Globus pallidus (tissue), 1 donor: ENCODE measurements at regions not wholly inside any gene's neighbourhood (a gene's known extent, or its start where the extent isn't known, plus 50 kb on each side); places are given as distances from the start of the nearest gene placed in this dataset.

Source experiments
- DNase-seq: peaks from one replicate; pipeline ENCODE4 v3.0.0-alpha.2; 2015; ENCODE audit warnings: low spot score

DNA sequence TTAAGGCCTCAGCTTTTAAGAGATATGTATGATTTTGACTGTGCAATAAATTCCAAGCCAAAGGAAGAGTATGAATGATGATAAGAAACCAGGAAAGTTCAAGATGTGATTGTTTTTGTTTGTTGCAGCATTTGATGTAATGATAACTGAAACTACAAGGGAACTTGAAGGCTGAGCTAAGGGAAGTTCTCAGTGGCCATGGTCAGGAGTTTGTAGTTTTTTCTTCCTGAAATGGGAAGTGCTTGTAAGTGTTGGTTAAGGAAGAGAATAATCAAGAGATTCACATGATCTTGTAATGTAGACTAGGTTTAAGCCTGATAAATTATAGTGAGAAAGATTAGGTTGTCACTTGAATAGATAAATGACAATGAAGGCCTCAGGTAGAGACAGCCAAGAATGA, 53.4 kb downstream of the PTCHD4 start:
- peak; percentile 38 for DNase-seq

- no peak for DNase-seq
Observed at GRCh38 chr6:48048451-48049146, 62.4 kb downstream of the PTCHD4 start.

DNA sequence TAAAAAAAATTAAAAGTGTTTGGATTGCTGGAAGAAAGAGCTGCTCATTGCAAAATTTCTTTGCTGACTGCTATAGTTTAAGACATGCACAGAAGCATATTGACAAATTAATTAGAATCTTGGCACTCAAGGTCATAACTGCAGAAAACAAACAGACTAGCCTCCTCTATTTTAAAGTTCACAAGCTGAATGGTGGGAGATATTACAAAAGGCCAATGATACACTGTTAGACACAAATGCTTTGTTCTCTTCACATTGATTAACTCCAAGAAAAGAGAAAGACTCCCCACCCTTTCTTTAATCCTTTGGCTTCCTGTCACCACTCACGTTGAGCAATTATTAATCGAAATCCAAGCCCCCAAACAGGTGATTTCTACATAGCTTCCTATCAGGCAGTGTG, 69.1 kb downstream of the PTCHD4 start:
- DNase-seq = no peak

GRCh38 chr6:48037946-48038345, 73.1 kb downstream of the PTCHD4 start:
- DNase-seq = peak; percentile 25

GRCh38 chr6:48036316-48036715, 74.7 kb downstream of the PTCHD4 start:
- no peak for DNase-seq

GRCh38 chr6:48032151-48032550, 78.8 kb downstream of the PTCHD4 start:
- no peak for DNase-seq

DNA sequence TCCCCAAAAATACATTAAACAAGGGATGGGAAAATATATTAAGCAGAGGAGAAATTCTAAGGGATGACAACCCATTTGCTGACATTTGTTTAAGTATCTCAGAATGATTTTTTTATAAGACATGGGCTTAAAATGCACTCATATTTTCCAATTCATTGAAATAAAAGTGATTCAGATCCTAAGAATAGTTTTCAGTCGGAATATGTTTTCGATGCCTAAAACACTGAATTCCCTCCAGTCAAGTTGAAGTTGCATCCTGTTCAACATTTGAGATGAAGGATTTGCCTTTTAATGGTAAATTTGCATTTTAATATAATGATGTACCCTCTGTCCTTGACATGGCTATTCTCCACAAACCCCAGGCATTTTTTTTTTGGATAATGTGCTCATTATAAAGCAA, 79.3 kb downstream of the PTCHD4 start:
- DNase-seq = no peak

- DNase-seq = no peak
Observed at GRCh38 chr6:48027704-48028435, 83.1 kb downstream of the PTCHD4 start.

DNA sequence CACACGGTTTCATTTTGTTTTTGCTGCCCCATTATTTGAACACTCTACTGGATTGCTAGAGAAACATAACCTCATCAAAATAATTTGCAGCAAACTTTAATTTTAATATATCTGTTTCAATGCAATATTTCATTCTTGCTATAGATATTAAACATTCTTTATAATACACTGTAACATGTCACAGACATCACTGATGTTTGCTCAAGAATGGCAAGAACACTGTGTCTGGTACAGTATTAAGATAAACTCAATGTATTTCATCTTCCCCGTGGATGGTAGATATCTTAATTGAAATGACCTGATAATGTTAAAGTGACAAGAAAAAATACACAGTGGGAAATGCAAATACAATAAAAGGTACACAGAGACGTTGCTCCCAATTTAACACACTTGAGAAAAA, 86.0 kb downstream of the PTCHD4 start:
- no peak for DNase-seq

GRCh38 chr6:48021904-48022303, 89.1 kb downstream of the PTCHD4 start:
- DNase-seq = no peak

DNA sequence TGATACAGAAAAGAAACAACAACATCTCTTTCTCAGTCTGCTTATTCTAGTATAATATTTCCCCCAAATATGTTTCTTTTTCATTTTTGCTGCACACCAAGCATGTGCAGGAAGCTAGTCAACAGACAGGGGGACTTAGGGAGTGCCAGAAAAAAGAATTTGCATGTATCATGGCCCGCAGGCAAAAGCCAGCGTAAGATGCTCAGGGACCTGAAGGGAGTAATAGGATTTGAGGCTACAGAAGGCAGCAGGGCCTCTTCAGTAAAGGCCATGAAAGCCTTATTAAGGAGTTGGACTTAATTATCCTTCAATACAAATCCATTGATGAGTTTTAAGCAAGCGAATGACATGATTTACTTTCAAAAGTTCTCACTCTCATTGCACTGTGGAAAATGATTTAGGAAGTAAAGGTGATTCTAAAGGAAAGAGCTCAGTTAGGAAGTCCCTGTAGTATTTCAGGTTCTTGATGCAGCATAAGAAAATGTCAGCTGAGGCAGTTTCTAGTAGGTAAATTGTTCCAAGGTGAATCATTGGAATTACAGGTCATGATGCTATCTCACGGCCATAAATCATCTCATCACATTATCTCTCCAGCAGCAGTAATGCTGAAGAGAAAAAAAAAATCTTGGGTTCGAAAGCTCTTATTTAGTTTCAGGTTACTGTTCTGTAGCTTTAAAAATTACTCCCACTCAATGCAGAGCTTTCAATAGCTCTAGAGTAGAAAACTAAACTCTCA, 94.8 kb downstream of the PTCHD4 start:
- no peak for DNase-seq

DNA sequence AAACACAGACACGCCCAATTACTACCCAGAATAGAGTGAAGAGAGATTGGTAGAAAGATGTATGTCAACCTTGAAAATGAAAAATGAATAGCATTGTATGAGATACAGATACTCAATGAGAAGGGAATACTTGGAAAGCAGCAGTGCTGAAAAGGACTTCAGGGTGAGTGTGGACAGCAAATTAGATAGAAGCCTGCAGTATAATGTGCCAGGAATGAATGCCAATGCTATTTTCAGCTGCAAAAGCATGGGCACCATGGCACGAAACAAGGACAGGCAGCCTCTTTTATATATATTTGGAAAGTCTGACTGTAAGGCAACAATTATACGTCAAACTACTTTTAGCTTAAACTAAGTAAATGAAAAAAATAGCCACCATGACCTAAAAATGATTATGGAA, 118.2 kb downstream of the PTCHD4 start:
- DNase-seq = no peak

DNA sequence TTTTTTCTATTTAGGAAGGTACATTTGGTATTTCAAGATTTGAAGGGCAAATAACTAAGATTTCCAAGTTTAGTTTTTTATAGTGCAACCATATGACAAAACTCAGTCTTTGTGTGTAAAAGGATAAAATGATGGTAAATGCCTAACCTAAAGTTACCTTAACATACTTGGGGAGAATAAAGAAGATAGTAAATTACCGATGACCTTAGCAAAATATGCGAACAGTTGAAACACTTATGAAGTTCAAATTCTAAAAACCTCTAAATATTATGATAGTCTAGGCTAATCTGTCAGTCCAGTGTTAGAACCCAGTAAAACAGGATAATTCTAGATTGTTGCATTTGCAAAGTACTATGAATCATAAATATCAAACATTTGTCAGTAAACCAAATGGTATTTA, 127.5 kb downstream of the PTCHD4 start:
- no peak for DNase-seq

DNA sequence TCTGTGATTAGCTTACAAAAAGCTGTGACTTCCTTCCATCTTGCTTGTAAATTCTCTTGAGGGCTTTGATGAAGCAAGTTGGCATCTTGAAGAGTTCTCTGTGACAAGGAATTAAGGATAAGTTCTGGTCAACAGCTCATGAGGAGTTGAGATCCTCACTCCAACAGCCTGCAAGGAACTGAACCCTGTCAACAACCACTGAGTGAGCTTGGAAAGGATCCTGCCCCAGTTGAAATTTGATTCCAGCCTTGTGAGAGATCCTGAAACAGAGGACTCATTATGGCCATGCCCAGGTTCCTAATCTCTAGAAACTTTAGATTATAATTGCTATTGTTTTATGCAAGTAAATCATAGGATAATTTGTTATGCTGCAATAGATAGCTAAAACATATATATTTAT, 133.7 kb downstream of the PTCHD4 start:
- no peak for DNase-seq

DNA sequence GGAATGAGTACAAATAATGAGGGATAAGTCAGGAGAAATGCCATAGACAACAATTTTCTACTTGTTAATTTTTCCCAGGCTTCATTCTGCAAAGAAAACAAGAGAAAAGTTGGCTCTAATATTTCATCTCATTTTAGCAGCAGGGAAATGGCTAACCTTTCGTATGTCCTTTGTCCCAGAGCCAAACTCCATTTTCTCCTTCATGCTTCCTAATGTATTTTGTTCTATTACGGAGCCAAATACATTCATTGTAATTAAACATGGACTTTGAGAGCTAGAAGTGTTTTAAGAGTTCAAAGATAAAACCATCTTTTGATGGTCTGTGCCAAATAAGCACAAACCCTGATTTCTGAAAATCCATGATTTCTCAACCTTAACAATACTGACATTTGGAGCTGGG, 136.9 kb downstream of the PTCHD4 start:
- no peak for DNase-seq

DNA sequence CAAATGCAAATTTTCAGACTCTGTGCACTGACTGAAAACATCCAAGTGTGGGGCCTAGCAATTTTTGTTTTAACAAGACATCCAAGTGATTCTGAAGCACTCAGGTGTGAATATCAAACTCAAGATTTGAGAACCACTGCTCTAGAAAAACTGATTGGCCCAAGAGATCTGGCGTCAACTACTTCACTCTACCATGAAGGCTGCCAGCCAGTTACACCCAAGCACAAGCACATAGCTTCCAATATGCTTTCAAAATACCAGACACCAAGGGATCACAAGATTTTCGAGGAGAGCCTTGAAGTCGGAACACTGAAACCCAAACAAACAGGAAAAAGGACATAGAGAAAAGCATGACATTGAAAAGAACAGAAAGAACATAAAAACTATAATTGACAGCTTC, 140.2 kb downstream of the PTCHD4 start:
- DNase-seq = no peak

GRCh38 chr6:47967843-47968242, 143.2 kb downstream of the PTCHD4 start:
- DNase-seq = no peak

- no peak for DNase-seq
Observed at GRCh38 chr6:47964969-47965368, 146.0 kb downstream of the PTCHD4 start.

DNA sequence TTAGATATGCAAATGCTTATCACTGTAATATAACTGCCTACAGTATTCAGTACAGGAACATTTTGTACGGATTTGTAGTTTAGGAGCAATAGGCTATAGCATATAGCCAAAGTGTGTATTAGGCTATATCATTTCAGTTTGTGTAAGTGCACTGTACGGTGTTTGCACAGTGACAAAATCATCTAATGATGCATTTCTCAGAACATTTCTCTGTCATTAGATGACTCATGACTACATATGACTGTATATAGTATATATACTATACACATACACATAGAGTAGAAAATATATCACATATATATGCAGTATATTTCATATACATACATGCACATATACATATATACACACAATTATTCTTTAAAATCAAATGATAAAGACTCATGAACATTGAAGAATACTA, 158.4 kb downstream of the PTCHD4 start:
- no peak for DNase-seq

GRCh38 chr6:47944846-47945245, 163.0 kb downstream of the OPN5 start:
- DNase-seq = no peak

DNA sequence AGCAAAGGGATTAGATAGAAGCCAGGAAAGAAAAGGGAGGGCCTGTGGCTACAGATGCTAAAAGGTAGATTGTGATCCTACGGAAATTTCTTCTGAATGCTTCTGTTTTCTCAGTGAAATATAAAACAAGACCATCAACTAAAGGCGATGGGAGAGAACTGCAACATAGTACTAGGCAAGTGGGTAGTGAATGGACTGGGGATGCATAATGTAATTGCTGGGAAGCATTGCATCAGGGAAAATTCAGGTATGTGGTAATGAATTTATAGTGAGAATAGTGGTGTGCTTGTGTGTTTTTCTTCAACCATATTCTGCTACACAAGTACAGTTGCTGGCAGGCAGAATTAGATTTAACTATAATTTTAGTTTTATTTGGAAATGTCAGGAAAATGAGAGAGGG, 156.6 kb downstream of the OPN5 start:
- no peak for DNase-seq

- no peak for DNase-seq
Observed at GRCh38 chr6:47936820-47937219, 155.0 kb downstream of the OPN5 start.

DNA sequence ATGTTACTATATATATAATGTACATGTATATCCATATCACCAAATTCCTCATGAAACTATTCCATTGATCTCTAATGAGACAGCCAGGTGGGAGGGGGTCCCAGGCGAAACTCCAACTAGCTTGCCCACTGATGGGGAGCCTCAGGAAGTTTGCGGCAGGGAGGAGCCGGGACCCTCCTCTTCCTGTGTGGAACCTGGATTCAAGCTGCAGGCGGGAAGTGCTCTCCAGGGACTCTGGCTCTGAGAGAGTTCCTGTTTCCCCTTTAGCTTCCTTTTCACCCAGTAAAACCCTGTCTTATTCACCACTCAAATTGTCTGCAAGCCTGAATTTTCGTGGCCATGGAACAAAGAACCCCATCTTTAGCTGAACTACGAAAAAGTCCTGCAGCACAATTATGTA, 152.2 kb downstream of the OPN5 start:
- no peak for DNase-seq
